ENCODE measurements at regions not wholly inside any gene's neighbourhood (a gene's known extent, or its start where the extent isn't known, plus 50 kb on each side); places are given as distances from the start of the nearest gene placed in this dataset.

GRCh38 chr13:103291226-103291625, 225.0 kb upstream of the SLC10A2 start:
- no peak for TF ChIP-seq CTCF (conservative IDR thresholded peaks at IDR 0.05 in 1 of 2, IDR thresholded peaks at IDR 0.05 in 1 of 2; ENCODE audit: extremely low read depth in 1 of 2, insufficient read depth in 1 of 2, low read depth in 1 of 2, low read length in 2 of 2)
- TF ChIP-seq EZH2 (IDR thresholded peaks at IDR 0.05; ENCODE audit: borderline replicate concordance, low read length) = no peak

Data from mammary epithelial cell (primary cell).